ENCODE measurements at regions not wholly inside any gene's neighbourhood (a gene's known extent, or its start where the extent isn't known, plus 50 kb on each side); places are given as distances from the start of the nearest gene placed in this dataset.

DNA sequence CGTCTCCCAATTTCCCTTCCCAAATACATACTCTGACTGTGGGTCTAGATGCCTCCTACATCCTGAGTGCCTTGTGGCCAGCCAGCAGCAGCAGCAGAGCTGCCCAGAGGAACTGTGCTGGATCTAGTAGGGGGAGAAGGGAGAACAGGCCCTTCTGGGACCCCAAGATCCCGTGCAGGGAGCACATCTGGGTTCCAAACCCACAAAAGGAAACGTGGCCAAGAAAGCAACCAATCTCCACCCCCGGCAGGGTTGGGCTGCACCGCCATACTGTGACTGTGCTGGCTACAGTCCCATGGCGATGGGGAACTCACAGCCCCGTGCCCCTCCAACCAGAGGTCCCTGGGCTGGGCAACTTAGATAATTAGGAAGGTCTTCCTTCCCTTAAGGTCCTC is 86.3 kb downstream of the PPCDC start:
- TF ChIP-seq, protein P1, sequence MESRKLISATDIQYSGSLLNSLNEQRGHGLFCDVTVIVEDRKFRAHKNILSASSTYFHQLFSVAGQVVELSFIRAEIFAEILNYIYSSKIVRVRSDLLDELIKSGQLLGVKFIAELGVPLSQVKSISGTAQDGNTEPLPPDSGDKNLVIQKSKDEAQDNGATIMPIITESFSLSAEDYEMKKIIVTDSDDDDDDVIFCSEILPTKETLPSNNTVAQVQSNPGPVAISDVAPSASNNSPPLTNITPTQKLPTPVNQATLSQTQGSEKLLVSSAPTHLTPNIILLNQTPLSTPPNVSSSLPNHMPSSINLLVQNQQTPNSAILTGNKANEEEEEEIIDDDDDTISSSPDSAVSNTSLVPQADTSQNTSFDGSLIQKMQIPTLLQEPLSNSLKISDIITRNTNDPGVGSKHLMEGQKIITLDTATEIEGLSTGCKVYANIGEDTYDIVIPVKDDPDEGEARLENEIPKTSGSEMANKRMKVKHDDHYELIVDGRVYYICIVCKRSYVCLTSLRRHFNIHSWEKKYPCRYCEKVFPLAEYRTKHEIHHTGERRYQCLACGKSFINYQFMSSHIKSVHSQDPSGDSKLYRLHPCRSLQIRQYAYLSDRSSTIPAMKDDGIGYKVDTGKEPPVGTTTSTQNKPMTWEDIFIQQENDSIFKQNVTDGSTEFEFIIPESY (CRISPR knock-in tag; IDR thresholded peaks at IDR 0.05): no peak
- TF ChIP-seq KAT7 (CRISPR knock-in tag; IDR thresholded peaks at IDR 0.05; ENCODE audit: borderline replicate concordance) (no peak), ARNTL (CRISPR knock-in tag; IDR thresholded peaks at IDR 0.05) (no peak), ZNF207 (IDR thresholded peaks at IDR 0.05; ENCODE audit: borderline replicate concordance) (no peak)

Measured in HepG2 (cell line).